GM18520 (cell line): ENCODE measurements at regions not wholly inside any gene's neighbourhood (a gene's known extent, or its start where the extent isn't known, plus 50 kb on each side); places are given as distances from the start of the nearest gene placed in this dataset.
"Not testable (repeated sequence)": the region's sequence is repeated elsewhere in the genome, so short reads cannot be mapped to it uniquely, and the experiment has no call there.

ENCODE experiments used
- ATAC-seq: cut with Tn5 transposase; IDR thresholded peaks from one replicate; pipeline ENCODE4 v1.9.1; 2021; ENCODE audit not compliant: unreplicated experiment

DNA sequence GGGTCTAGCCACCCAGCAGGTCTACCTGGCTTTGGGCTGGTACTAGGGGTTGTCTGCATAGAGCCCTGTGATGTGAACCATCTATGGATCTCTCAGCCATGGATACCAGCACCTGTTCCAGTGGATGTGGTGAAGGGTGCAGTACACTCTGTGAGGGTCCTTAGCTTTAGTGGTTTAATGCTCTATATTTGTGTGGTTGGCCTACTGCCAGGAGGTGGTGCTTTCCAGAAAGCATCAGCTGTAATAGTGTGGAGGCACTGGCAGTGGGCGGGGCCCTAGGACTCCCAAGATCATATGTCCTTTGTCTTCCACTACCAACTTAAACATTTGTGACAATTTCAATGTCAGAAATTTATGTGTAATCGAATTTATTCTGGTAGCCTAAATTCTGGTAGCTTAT lies 1065.1 kb downstream of the RPIA start:
- not testable (repeated sequence) for ATAC-seq

DNA sequence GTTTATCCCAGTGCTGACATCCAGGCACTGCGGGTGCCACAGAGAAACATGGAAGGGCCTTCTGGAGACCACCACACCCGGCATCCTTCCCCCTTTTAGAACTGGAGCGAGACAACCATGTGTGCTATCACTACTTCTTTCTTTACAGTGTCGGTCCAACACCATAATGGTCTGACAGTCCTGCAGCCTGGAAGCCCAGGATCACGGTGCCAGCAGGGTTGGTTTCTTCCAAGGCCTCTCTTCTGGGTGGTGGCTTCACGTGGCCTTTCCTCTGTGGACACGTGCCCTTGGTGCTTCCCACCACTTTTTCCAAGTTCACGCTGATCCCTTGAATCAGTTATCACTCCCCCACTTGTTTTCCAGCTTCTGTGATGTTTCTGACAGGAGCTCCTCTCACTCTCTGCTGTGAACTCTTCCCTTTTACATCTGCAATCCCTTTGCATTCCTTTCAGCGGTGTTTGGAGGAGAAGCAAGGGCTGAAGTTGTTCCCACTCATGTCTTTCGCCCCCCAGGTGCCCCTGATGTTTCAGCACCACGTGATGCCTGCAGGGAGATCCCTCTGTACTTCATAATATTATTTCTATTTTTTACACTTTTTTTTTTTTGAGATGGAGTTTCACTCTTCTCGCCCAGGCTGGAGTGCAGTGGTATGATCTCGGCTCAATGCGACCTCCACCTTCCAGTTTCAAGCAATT lies 1067.0 kb downstream of the RPIA start:
- ATAC-seq, result not testable (repeated sequence)

DNA sequence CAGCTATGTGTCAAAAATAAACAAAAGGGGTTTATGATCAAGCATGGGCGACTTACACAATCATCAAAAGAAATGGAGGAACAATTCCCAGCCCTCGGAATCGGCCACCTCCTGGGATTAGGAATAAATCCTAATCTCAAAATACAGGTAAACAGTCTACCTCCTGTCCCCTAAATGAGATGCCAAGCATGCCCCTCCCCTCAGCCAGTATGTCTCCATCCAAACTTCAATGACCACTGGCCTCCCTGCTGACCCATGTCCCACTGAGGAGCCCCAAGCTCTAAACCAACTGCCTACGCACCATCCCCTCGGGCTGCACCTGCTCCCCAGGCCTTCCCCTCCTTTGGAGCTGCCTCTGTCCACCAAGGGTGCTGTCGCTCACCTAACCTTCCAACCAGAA lies 1069.3 kb downstream of the RPIA start:
- not testable (repeated sequence) for ATAC-seq

DNA sequence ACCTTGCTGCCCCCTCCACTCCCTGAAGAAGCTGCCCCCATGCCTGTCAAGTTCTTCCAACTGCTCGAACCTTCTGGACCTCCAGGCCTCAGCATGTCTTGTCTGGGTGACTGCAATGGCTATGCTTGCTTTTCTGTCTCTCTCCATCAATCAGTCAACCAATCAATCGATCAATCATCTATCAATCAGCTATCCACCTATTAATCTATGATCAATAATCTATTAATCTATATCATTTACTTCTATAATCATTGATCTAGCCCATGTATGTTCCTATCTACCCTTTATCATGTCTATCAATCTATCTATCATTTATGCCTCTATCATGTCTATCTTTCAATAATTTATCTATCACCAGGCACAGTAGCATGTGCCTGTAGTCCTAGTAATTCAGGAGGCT lies 1069.7 kb downstream of the RPIA start:
- not testable (repeated sequence) for ATAC-seq

- not testable (repeated sequence) for ATAC-seq
These were observed 1070.4 kb downstream of the RPIA start for GRCh38 chr2:89761863-89762262.

GRCh38 chr2:89762461-89763253 lies 1071.2 kb downstream of the RPIA start:
- ATAC-seq, result not testable (repeated sequence)

DNA sequence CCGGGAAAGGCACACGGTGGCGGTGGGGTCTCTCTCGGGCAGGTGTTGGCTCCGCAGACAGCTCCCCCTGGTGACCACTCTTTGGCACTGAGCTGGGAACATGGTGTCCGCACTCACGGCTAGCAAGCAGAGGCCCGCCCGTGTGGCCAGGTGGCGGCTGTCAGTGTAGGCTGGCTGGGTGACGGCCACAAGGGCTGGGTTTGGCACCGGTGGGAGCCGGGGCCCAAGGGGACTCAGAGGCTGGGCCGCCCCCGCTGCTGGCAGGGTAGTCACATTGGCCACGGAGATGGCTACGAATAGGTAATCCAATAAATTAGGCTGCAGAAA lies 1071.7 kb downstream of the RPIA start:
- ATAC-seq, result no peak

DNA sequence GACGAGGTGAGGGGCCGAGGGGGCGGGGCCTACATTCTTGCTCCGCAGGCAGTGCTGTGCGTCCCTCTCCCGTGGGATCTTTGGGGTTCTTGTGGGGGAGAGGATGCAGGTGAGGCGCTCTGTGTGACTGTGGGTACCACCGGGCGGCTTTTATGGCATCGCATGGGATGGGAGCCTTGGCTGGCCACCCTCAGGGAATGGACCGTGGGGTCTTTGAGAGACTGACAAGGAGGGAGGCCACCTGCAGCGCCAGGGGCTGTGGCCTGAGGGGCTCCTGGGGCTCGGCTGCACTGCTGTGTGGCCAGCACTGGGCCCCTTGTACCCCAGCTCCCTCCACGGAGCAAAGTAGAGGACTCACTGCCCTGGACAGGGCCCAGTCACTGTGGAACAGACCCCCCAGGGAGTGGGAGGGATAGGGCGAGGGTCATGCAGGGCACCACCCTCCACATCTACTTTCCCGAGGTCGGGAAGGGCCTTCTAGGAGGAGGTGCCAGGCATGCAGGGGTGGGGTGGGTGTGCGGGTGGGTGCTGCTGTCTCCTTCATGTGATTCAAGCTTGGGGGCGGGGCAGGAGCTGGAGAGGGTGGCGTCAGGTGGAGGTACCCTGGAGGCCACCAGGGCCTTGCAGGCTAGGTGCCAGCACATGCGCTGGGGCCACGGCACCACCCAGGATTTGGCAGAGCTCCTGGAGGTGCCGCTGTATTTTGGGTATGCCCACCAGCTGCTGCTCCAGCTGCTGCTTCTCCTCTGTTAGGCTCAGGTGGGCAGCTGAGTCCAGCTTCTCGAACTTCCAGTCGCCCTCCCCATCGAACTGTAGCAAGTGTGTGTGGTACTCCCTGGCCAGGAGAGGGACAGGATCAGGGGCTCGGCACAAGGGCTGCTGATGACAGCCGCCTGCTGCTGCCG lies 1072.4 kb downstream of the RPIA start:
- ATAC-seq, result no peak

- not testable (repeated sequence) for ATAC-seq
These were observed 1073.3 kb downstream of the RPIA start for GRCh38 chr2:89764571-89765360.

- not testable (repeated sequence) for ATAC-seq
These were observed 1073.9 kb downstream of the RPIA start for GRCh38 chr2:89765361-89765718.

GRCh38 chr2:89766141-89766990 lies 1074.9 kb downstream of the RPIA start:
- ATAC-seq, result not testable (repeated sequence)

DNA sequence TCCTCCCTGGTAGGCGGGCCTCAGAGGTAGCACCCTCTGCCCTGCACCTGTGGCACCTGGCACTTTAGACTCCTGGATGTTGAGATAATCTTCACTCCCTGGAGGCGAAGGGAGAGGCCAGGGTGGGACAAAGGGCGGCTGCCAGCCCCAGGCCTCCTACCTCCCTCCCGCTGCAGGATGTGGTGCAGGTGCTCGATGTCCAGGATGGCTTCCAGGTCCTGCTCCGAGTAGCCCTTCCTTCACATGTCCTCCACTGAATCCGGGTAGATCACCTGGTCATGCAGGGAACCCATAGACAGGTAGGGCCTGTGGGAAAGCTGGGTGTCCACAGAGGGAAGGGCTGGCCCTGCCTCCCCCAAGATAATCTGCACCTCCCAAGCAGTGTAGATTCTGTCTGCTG lies 1075.6 kb downstream of the RPIA start:
- ATAC-seq, result not testable (repeated sequence)

DNA sequence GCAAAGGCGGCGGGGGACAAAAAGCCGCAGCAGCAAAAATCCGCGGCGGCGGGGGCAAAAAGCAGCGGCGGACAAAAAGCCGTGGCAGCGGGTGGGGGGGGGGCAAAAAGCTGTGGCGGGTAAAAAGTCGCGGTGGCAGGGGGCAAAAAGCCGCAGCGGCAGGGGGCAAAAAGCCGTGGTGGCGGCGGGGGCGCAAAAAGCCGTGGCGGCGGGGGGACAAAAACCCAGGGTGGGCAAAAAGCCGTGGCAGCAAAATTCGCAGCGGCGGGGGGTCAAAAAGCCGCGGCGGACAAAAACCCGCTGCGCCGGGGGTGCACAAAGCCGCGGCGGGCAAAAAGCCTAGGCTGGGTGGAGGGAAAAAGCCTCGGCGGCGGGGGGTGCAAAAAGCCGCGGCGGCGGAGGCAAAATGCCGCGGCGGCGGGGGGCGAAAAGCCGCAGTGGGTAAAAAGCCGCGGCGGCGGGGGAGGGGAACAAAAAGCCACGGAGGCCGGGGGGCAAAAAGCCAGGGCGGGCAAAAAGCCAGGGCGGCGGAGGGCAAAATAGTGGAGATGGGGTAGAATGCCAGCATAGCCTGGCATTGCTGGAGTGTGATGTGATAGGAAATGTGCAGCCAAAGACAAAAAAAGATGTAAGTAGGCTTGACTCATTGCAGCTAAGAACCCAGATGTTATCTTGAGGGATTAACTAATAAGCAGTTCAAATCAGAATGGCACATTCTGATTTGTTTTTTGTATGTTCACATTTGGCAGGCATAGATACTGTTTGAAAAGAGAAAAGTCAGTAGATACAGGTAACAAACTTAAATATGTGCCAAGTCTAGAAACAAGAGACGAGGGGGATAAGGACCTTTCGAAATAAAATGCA lies 1076.3 kb downstream of the RPIA start:
- no peak for ATAC-seq

GRCh38 chr2:89775885-89776284 lies 1084.4 kb downstream of the RPIA start:
- no peak for ATAC-seq

DNA sequence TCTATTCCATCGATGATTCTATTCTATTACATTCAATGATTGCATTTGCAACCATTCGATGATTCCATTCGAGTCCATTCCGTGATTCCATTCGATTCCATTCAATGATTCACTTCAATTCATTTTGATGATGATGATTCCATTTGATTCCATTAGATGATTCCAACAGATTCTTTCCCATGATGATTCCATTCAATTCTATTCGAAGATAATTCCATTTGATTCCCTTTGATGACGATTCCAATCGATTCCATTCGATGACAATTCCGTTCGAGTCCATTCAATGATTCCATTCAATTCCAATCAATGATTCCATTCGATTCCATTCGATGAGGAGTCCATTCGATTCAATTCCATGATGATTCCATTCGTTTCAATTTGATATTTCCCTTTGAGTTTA lies 1088.8 kb downstream of the RPIA start:
- ATAC-seq, result no peak

DNA sequence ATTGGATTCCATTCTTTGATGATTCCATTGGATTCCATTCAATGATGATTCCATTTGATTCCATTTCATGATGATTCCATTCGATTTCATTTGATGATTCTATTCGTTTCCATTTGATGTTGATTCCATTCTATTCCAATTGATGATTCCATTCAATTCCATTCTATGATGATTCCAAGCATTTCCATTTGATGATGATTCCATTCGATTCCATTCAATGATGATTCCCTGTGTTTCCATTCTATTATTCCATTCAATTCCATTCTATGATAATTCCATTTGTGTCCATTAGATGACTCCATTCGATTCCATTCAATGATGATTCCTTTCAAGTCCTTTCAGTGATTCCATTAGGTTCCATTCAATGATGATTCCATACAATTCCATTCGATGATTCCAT lies 1090.5 kb downstream of the RPIA start:
- no peak for ATAC-seq

DNA sequence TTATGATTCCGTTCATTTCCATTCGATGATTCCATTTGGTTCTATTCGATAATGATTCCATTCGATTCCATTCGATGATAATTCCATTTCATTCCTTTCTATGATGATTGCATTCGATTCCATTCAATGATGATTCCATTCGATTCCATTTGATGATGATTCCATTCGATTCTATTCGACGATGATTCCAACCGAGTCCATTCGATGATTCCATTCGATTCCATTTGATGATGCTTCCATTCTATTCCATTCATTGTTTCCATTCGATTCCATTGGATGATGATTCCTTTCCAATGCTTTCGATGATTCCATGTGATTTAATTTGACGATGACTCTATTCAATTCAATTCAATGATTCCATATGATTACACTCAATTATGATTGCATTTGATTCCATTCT lies 1093.5 kb downstream of the RPIA start:
- ATAC-seq, result no peak

DNA sequence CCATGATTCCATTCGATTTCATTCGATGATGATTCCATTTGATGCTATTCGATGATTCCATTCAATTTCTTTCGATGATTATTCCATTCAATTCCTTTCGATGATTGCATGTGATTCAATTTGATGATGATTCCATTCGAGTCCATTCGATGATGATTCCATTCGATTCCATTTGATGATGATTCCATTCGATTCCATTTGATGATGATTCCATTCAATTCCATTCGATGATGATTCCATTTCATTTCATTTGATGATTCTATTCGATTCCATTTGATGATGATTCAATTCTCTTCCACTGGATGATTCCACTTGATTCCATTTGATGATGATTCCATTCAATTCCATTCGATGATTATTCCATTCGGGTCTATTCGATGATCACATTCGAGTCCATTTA lies 1094.1 kb downstream of the RPIA start:
- not testable (repeated sequence) for ATAC-seq

GRCh38 chr2:89786642-89787041 lies 1095.2 kb downstream of the RPIA start:
- not testable (repeated sequence) for ATAC-seq
